ENCODE measurements at regions not wholly inside any gene's neighbourhood (a gene's known extent, or its start where the extent isn't known, plus 50 kb on each side); places are given as distances from the start of the nearest gene placed in this dataset.

- H3K27ac Mint-ChIP-seq, result no peak overlapping the region
- peaks cover under 1% of the 10 kb centered on the region for H3K27me3 Mint-ChIP-seq (ENCODE audit: insufficient read depth)
- H3K4me3 Mint-ChIP-seq, result no peak overlapping the region
- no peaks in the 10 kb centered on the region for H3K9me3 Mint-ChIP-seq
- no peaks in the 10 kb centered on the region for H3K36me3 Mint-ChIP-seq (ENCODE audit: low read depth)
- DNase-seq (ENCODE audit: low spot score), result no peak
- intact Hi-C loops (cut with micrococcal nuclease), result no loop called here
- H3K4me1 Mint-ChIP-seq (ENCODE audit: low read depth), result no peaks in the 10 kb centered on the region
Observed at GRCh38 chr2:120905298-120905697, 169.6 kb downstream of the GLI2 start.

DNA sequence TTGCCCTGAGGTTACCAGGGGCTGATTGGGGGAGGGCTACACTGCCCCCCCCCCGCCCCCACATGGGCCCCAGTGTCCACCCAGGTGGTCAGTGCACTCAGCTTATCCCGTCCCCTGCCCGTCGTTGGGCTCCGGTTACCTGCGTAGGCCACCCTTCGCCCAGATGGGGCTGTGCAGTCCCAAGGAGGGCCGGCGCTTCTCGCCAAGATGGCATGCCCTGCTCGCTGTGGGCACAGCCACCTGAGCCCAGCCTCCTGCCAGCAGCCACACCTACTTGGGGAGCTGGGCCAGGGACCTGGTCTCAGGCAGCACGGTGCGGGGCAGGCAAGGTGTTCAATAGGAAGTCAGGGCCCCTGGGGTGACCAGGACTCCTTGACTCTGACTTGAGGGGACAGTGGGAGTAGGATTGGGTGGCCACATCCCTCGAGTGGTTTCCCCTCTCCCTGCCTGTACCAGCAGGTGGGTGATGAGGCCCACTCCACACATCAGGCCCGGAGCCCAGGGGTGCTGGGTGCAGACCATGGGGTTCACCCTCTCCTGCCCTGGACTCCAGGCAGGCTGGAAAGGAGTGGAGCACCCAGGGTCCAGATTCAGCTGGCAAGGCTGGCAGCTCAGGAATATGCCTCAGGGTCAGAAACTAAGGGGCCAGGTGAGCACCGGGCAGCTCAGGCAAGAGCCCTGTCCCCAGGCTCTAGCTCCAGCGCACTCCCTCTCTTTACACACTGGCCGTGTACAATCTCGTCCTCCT is 170.3 kb downstream of the GLI2 start:
- Mint-ChIP-seq H3K4me3 (no peak overlapping the region), H3K36me3 (ENCODE audit: low read depth) (no peaks in the 10 kb centered on the region), H3K4me1 (ENCODE audit: low read depth) (no peaks in the 10 kb centered on the region), H3K27ac (no peak overlapping the region), H3K9me3 (no peaks in the 10 kb centered on the region), H3K27me3 (ENCODE audit: insufficient read depth) (no peaks in the 10 kb centered on the region)
- intact Hi-C loops (cut with micrococcal nuclease), result no loop called here
- DNase-seq (ENCODE audit: low spot score), result no peak

DNA sequence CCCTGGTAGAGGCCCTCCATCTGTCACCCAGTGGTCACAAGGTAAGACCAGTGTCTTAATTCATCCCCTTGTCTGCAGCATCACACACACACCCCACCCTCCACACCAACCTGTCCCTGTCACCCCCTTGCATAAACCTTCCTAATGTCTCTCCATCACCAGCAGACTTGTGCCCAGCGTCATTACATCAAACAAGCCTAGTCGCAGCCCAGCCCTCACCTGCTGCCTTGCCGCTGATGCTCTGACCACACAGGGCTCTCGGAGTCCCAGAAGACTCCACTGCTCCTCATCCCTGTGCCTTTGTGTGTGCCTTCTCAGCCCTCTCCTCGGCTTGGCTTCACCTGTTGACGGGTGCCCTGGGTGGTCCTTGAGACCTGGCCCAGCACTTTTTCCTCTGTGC is 171.2 kb downstream of the GLI2 start:
- Mint-ChIP-seq H3K4me1 (ENCODE audit: low read depth) (no peaks in the 10 kb centered on the region), H3K36me3 (ENCODE audit: low read depth) (no peaks in the 10 kb centered on the region), H3K27ac (no peak overlapping the region), H3K9me3 (no peaks in the 10 kb centered on the region), H3K27me3 (ENCODE audit: insufficient read depth) (no peaks in the 10 kb centered on the region), H3K4me3 (no peak overlapping the region)
- intact Hi-C loops (cut with micrococcal nuclease), result no loop called here
- no peak for DNase-seq (ENCODE audit: low spot score)

DNA sequence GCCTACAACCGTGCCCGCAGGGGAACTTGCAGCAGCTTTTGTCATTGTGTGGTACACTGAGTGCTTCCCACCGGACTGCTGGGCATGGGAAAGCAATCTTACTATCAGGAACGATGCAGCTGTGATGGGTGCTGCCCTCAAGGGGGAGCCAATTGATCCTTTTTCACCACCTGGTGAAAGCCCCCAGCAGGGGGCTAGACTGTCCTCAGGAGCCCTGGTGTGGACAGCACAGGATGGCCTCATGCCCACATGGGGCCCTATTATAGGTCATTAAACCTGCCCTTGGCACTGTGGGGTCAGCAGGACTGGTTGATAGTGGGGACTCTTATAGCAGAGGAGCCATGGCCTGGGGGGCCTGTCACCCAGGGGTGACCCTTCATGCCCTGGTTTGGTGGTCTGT is 172.2 kb downstream of the GLI2 start:
- DNase-seq (ENCODE audit: low spot score), result no peak
- intact Hi-C loops (cut with micrococcal nuclease), result no loop called here
- Mint-ChIP-seq H3K4me1 (ENCODE audit: low read depth) (no peaks in the 10 kb centered on the region), H3K9me3 (no peaks in the 10 kb centered on the region), H3K27ac (no peak overlapping the region), H3K4me3 (no peak overlapping the region), H3K36me3 (ENCODE audit: low read depth) (no peaks in the 10 kb centered on the region), H3K27me3 (ENCODE audit: insufficient read depth) (peaks cover 2% of the 10 kb centered on the region)

DNA sequence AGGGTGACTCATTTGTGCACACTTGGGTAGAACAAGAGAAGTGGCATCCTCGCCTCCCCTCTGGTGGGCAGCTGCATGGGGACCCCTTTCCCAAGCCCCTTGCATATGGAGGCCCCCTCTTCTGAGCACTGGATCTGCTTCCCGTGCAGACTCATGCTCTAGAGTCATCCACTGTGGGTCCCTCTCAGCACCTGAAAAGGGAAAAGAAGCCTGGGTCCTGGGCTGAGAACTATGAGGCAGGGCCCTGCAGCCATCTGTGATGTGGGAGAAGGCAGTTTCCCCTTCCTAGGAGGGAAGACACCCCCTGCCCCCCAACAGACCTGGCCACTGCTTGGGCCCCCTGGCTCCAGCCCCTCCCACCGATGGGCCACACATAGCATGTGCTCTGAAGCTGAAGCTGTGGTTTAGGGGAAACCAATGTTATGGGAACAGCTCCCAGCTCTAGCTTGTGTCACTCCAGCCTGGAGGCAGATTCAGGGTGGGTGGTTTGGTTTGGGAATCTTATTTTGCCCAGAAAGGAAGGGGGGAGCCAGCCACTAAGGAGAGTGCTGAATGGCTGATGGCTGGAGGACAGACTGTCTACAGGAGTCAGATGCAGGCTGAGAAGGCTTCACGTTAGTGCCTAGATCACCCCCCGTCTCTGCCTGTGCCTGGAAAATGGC is 172.8 kb downstream of the GLI2 start:
- H3K9me3 Mint-ChIP-seq, result no peaks in the 10 kb centered on the region
- intact Hi-C loops (cut with micrococcal nuclease), result no loop called here
- H3K27ac Mint-ChIP-seq, result no peak overlapping the region

GRCh38 chr2:120909102-120909501 is 173.4 kb downstream of the GLI2 start:
- intact Hi-C loops (cut with micrococcal nuclease), result no loop called here
- H3K4me1 Mint-ChIP-seq (ENCODE audit: low read depth), result no peaks in the 10 kb centered on the region
- no peak overlapping the region for H3K4me3 Mint-ChIP-seq
- H3K27ac Mint-ChIP-seq, result no peak overlapping the region
- H3K36me3 Mint-ChIP-seq (ENCODE audit: low read depth), result no peaks in the 10 kb centered on the region
- no peaks in the 10 kb centered on the region for H3K9me3 Mint-ChIP-seq
- peaks cover 2% of the 10 kb centered on the region for H3K27me3 Mint-ChIP-seq (ENCODE audit: insufficient read depth)
- no peak for DNase-seq (ENCODE audit: low spot score)

More for the DNA sequence above, 172.8 kb downstream of the GLI2 start:
- DNase-seq (ENCODE audit: low spot score), result no peak
- H3K36me3 Mint-ChIP-seq (ENCODE audit: low read depth), result no peaks in the 10 kb centered on the region
- H3K4me3 Mint-ChIP-seq, result no peak overlapping the region
- H3K4me1 Mint-ChIP-seq (ENCODE audit: low read depth), result no peaks in the 10 kb centered on the region
- H3K27me3 Mint-ChIP-seq (ENCODE audit: insufficient read depth), result peaks cover 2% of the 10 kb centered on the region

GRCh38 chr2:120910164-120910563 is 174.5 kb downstream of the GLI2 start:
- H3K27ac Mint-ChIP-seq, result no peak overlapping the region
- no peaks in the 10 kb centered on the region for H3K36me3 Mint-ChIP-seq (ENCODE audit: low read depth)
- no peak for DNase-seq (ENCODE audit: low spot score)
- H3K4me1 Mint-ChIP-seq (ENCODE audit: low read depth), result no peaks in the 10 kb centered on the region
- no peaks in the 10 kb centered on the region for H3K9me3 Mint-ChIP-seq
- intact Hi-C loops (cut with micrococcal nuclease), result no loop called here
- no peak overlapping the region for H3K4me3 Mint-ChIP-seq
- peaks cover 2% of the 10 kb centered on the region for H3K27me3 Mint-ChIP-seq (ENCODE audit: insufficient read depth)

DNA sequence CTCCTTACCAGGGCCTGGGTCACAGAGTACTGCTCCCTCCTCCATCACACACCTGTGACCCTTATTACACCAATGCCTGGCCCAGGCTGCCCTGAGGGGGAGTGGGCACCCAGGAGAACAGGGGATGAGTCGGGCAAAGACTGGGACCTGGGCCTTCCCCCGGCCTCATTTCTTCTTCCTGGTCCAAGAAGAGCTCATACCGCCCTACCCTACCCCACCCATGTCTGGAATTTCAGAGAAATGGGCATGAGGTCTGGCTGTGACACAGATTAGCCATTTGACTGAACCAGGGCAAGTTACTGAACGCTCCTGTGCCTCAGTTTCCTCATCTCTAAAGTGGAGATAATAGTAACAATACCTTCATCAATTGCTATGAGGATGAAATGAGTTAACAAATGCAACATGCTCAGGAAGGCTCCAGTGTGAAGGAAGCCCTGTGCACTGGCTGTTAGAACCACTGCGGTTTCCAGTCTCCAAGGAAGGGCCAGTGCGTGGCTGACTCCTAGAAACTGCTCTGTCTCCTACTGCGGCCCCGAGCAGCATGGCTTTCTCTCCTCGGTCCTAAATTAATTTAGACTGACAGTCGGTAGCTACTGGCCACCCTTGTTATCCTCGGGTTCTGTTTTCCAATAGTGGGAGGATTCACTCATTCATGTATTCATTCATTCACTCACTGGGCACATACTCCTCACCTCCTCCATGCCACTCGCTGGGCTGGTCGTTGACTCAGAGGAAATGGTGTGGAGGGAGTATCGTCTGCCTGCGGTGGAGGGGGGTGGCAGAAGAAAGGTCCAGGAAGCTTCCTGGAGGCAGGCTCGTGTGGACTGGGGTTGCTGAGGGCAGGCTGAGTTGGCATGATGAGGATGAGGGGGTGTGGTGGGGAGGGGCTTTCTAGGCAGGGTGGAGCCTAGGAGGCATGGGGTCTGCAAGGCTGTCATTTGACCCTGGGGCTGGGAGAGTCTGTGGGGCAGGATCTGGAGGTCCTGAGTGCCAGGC is 175.6 kb downstream of the GLI2 start:
- intact Hi-C loops (cut with micrococcal nuclease), result no loop called here
- DNase-seq (ENCODE audit: low spot score), result no peak
- Mint-ChIP-seq H3K27me3 (ENCODE audit: insufficient read depth) (peaks cover 2% of the 10 kb centered on the region), H3K36me3 (ENCODE audit: low read depth) (no peaks in the 10 kb centered on the region), H3K27ac (no peak overlapping the region), H3K9me3 (no peaks in the 10 kb centered on the region), H3K4me3 (no peak overlapping the region), H3K4me1 (ENCODE audit: low read depth) (no peaks in the 10 kb centered on the region)

DNA sequence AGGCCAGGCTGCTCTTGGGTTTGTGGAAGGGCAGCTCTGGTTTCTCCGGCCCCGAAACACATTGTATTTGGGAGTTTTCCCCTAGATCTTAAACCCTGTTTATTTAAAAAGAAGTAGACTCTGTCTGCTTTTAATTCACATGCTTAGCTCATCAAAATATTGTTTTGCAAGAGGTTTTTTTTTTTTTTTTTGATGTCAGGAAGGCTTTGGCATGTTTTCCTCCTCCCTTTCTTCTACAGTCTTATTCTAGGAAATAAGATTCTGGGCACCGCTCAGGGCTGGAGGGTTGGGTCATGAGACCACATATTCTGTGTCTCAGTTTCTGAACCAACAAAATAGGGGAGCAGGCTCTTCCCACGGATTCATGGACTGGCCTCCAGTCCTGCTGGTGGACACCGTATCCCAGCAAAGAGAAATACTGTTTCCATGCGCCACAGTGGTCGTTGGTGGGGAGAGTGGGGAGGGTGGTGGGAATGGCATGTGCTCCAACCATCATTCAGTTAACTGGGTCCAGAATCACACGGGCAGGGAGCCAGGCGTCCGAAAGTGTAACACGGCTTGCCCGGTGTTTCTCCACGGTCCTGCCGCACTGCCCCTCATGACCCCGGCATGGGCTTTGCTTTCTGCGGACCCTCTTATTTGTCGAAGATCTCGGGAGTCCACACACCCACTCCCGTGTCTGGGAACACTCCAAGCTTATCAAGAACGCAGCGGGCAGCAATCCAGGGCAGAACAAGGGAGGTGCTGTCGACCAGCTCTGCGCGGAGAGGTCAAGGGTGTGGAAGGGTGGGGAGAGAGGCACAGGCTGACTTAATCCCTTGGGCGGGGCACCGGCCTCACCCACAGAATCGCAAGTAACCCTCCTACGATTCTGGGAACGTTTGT is 176.7 kb downstream of the GLI2 start:
- intact Hi-C loops (cut with micrococcal nuclease), result no loop called here
- no peak overlapping the region for H3K27ac Mint-ChIP-seq
- no peak overlapping the region for H3K4me3 Mint-ChIP-seq
- H3K9me3 Mint-ChIP-seq, result no peaks in the 10 kb centered on the region
- peaks cover 2% of the 10 kb centered on the region for H3K27me3 Mint-ChIP-seq (ENCODE audit: insufficient read depth)
- no peaks in the 10 kb centered on the region for H3K4me1 Mint-ChIP-seq (ENCODE audit: low read depth)
- no peak for DNase-seq (ENCODE audit: low spot score)
- no peaks in the 10 kb centered on the region for H3K36me3 Mint-ChIP-seq (ENCODE audit: low read depth)

DNA sequence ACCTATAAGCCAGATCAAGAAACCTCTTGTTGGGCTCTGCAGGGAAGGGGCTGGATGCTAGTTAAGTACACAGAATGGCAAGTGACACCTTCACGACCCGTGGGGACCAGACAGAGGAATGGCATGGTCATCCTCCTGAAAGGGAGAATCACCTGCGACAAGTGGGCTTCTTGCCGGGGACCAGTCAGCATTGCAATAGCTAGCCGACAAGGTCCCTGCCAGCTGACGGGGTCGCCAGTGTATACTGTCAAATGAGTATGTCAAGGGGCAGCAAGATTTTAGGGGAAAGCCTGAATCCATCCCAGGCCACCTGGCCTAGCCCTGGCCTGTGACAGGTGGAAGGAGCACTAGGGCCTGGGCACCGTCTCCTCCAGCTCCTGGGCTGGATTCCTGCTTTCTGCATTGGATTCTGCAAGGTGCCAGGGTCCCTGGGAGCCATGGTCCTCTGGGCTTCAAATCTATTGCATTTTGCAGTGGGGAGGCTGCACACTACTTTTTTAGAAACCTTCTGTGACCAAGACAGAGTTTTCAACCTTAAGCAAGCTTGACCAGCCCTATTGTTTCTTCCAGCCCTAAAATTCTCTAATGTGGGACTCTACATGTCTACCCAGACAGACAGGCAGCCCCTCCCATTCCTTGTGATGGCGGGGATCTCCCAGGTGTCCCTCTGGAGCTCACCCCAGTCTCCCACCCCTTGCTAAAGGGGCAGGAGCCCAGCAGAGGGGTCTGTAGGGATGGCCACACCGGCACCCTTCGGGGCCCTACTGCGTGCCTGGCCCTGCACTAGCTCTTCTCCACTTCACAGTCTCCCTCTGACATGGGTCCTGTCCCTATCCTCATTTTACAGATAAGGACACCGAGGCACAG is 178.5 kb downstream of the GLI2 start:
- H3K9me3 Mint-ChIP-seq, result no peaks in the 10 kb centered on the region
- H3K4me3 Mint-ChIP-seq, result no peak overlapping the region
- H3K36me3 Mint-ChIP-seq (ENCODE audit: low read depth), result no peaks in the 10 kb centered on the region
- intact Hi-C loops (cut with micrococcal nuclease), result no loop called here
- no peaks in the 10 kb centered on the region for H3K4me1 Mint-ChIP-seq (ENCODE audit: low read depth)
- no peak for DNase-seq (ENCODE audit: low spot score)
- no peak overlapping the region for H3K27ac Mint-ChIP-seq
- peaks cover 2% of the 10 kb centered on the region for H3K27me3 Mint-ChIP-seq (ENCODE audit: insufficient read depth)

GRCh38 chr2:120914839-120915521 is 179.3 kb downstream of the GLI2 start:
- intact Hi-C loops (cut with micrococcal nuclease), result no loop called here

More at GRCh38 chr2:120914839-120915521, 179.3 kb downstream of the GLI2 start:
- H3K4me1 Mint-ChIP-seq (ENCODE audit: low read depth), result no peaks in the 10 kb centered on the region
- H3K27me3 Mint-ChIP-seq (ENCODE audit: insufficient read depth), result peaks cover 2% of the 10 kb centered on the region
- no peaks in the 10 kb centered on the region for H3K36me3 Mint-ChIP-seq (ENCODE audit: low read depth)
- H3K27ac Mint-ChIP-seq, result no peak overlapping the region
- H3K9me3 Mint-ChIP-seq, result no peaks in the 10 kb centered on the region
- DNase-seq (ENCODE audit: low spot score), result no peak
- no peak overlapping the region for H3K4me3 Mint-ChIP-seq
